ENCODE measurements at regions not wholly inside any gene's neighbourhood (a gene's known extent, or its start where the extent isn't known, plus 50 kb on each side); places are given as distances from the start of the nearest gene placed in this dataset.
A peak's percentile ranks its signal among the peaks of the same experiment; 100 is the strongest.

- DNase-seq = no peak
Observed at GRCh38 chr3:154758109-154758868, 321.8 kb upstream of the MME start.

DNA sequence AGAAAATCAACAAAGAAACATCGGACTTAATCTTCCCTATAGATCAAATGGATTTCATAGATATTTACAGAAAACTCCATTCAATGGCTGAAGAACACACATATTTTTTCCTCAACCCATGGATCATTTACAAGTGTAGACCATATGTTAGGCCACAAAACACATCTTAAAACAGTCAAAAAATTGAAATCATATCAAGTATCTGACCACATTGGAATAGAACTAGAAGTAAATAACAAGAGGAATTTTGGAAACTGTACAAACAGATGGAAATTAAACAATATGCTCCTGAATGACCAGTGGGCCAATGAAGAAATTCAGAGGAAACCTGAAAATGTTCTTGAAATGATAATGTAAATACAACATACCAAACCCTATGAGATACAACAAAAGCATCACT, 323.1 kb upstream of the GPR149 start:
- no peak for DNase-seq

- no peak for DNase-seq
Observed at GRCh38 chr3:154749514-154749913, 319.5 kb upstream of the GPR149 start.

DNA sequence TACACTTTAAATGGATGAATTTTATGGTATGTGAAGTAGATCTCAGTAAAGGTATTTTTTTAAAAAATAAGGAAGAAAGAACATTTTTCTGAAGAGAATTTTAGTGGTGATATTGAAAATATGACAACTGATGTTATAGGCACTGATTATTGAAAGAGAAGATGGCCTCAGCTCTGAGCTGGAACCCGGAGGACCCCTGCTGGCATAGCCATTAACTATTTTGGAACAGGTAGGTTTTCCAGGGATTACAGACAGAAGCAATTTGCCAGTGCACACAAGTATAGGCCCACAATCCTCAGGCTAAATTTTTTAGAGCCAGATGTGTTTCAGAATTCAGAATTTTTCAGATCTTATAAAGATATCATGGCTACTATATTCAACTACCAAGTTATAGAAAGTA, 315.9 kb upstream of the GPR149 start:
- no peak for DNase-seq

DNA sequence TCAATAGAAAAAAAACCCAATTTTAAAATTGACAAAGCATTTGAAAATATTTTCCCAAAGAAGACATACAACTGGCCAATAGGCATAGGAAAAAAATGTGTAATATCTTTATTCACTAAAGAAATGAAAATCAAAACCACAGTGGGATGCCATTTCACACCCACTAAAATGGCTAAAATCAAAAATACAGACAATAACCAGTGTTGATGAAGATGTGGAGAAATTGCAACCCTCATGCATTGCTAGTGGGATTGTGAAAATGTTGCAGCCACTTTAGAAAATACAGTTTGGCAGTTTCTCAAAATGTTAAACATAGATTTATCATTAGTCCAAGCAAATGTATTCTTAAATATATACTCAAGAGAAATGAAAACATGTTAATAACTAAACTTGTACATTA, 315.1 kb upstream of the GPR149 start:
- DNase-seq = no peak

DNA sequence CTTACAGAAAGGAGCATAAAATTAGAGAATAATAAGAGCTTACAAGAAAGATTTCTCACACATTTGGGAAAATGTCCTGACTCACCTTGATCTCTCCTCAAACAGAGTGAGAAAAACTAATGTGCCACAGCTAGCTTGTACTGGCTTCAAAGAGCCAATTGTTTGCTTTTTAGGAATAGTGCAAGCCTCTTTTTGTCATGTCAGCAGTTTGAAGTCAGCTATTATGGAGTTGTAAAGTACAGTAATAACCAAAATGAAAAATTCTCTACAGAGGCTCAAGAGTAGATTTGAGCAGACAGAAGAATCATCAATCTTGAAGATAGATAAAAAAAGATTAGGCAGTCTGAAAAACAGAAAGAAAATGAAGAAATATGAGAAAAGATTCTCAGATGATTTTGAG, 313.4 kb upstream of the GPR149 start:
- no peak for DNase-seq

- DNase-seq = no peak
Observed at GRCh38 chr3:154734468-154734867, 304.5 kb upstream of the GPR149 start.

DNA sequence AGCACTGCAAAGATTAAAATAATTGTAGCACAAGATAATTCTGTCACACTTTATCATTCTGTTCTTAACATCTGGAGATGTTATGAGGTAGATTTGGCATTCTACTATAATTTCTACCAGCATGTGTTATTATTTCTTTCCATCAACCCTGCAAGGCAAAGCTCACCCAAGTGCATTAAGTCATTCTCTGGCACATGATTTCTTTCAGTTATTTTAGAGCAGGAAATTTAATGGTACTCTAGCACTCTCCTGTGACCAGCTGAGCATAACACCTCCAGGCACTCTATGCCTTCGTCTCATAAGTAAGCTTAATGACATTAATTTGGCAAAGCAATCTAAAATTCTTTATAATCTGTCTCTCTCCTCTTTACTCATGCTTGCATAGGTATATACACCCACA, 300.2 kb upstream of the GPR149 start:
- no peak for DNase-seq

DNA sequence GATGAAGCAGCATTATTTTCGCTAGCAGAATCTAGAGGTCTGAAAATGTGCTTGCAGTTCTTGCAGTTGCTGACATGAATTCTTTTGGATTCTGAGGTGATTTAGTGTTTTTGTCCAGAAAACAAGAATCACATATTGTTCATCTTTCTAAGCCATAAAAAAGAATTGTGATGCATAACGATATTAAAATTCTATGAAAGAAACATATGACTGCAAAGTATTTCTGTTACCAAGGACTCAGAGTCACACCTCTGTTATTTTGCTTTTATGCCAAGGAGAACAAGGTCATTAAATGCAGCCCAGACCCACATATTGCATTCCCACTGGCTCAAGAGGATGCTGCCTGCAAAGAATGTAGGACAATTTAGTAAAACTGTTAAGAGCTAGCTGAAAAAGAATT, 299.8 kb upstream of the GPR149 start:
- no peak for DNase-seq

- DNase-seq = no peak
Observed at GRCh38 chr3:154728285-154728684, 298.3 kb upstream of the GPR149 start.

GRCh38 chr3:154720921-154721320, 290.9 kb upstream of the GPR149 start:
- DNase-seq = no peak

DNA sequence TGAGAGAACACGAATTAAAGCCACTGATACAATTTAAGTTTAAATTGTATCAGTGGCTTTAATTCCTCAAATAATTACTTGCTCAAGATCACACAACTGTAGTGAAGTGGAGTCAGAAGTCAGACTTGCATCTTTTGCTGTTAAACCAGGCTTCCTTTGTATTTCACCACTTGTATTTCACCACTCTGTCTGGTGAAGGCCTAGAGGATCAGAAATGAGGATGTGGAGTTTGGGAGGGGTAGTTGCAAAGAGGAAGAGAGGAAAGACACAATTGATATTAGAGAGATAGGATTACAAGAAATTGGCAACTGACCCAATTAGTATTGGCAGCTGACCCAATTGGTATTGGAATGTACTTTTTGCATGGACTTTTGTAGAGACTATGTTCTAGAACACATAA, 288.1 kb upstream of the GPR149 start:
- no peak for DNase-seq

DNA sequence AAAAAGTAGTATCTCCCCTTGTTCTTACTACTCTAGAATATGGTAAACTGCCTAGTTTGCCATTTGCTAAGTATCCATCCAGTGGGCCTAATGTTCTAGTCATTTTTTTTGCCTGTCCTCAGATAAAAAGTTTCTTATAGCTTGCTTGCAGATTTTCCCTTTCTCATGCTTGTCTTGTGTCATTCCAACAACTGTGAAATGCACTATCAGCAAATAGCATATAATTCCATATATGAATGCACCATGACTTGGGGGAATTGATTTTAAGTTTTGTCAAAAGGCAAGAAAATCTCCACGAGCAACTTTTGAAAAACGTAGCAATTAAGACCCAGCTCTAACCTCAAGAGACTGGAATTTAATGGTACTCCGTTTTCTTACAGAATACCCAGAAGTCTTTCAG, 286.2 kb upstream of the GPR149 start:
- no peak for DNase-seq

DNA sequence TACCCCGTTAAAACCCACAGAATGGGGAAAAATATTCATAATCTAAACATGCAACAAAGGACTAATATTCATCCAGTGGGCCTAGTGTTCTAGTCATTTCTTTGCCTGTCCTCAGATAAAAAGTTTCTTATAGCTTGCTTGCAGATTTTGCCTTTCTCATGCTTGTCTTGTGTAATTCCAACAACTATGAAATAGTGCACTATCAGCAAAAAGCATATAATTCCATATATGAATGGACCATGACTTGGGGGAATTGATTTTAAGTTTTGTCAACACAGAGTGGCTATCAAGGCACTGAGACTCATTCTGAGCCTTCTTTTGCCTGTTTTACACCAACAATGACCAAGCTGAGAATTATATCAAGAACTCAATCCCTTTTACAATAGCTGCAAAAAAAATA, 278.6 kb upstream of the GPR149 start:
- DNase-seq = no peak

- DNase-seq = no peak
Observed at GRCh38 chr3:154701055-154701454, 271.1 kb upstream of the GPR149 start.

- no peak for DNase-seq
Observed at GRCh38 chr3:154690413-154690812, 260.4 kb upstream of the GPR149 start.

GRCh38 chr3:154684440-154684839, 254.4 kb upstream of the GPR149 start:
- no peak for DNase-seq

- peak; percentile 2 for DNase-seq
Observed at GRCh38 chr3:154684021-154684420, 254.0 kb upstream of the GPR149 start.

DNA sequence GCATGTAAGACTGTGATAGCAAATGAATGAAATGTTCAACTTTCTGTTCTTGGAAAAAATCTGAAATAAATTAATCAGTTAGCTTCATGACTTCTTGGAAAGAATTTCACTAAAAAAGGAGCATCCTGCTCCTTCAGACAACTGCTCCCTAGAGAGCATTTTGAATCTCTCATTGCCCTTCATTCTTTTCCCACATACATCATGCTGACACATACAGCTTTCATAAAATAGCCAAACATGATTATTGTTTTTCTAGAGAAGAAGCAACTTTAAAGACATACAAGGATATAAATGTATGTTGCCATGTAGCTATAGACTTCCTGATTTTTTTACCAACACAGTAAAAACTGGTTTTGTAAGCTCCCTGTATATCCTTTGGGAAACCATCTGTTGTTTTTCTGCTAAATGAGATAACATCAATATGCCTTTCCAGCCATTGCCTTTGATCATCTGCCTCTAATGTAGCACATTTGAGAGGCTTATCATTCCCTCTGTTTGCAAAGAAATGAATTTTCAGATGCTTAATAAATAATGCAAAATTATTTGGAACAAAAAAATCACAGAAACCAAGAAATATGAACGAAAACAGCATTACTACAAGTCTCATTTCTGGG, 248.2 kb upstream of the GPR149 start:
- no peak for DNase-seq

DNA sequence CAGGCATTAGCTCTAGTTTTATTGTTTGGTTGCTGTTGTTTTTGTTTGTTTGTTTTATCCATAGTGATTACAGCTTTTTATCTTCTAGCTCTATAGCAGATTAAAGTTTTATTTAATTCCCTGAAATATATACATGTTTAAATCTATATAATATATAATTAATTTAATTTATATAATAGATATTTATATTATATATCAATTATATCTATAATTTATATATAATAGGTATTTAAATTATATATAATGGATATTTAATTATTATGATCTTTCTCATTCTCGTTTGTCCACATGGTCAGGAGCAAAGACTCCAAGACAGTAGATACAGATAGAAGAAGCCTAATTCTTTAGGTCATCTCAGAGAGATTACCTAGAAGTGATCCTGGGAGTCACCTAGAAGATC, 238.8 kb upstream of the GPR149 start:
- no peak for DNase-seq

- DNase-seq = no peak
Observed at GRCh38 chr3:154668187-154668586, 238.2 kb upstream of the GPR149 start.

GRCh38 chr3:154666542-154666941, 236.6 kb upstream of the GPR149 start:
- no peak for DNase-seq

GRCh38 chr3:154664714-154665113, 234.7 kb upstream of the GPR149 start:
- no peak for DNase-seq

DNA sequence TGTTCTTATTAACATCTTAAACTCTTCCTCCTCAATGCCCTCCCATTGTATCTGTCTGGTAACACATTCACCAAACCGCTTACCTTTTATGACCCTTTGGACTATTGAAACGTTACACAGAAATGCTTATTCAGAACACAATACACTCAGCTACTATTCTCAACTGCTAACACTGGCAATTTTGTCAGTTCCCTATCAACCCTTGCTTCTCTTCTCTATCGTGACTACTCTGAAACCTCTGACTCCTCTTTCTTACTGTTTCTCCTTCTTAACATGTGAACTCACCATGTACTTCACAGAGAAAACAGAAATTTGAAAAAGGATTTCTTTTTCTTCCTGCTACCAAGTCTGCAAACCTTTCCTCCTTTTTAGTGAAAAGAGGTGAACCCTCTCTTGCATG, 232.9 kb upstream of the GPR149 start:
- no peak for DNase-seq

DNA sequence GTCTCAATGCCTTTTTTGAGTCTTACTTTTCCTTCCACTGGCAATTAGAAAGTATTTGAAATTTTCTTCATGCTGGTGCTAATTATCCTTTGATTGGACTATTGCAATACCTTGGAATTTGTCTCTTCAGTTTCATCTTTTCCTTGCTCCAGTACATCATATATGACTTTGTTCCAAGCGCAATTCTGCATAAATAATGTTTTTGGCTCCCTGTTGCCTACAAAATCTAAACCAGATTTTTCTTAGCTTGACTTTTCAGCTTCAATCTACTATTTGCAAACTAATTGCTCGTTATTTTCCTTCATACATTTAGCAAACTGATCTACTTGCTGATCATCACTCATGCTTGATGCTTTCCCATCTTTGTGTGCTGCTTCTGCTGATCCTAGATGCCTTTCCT, 230.8 kb upstream of the GPR149 start:
- DNase-seq = no peak

Data from stimulated activated CD4-positive, alpha-beta T cell treated with anti-CD3 and anti-CD28 coated beads, Interleukin-15, amount 100 ng/mL, for 24 hours (primary cell).